ENCODE measurements at regions not wholly inside any gene's neighbourhood (a gene's known extent, or its start where the extent isn't known, plus 50 kb on each side); places are given as distances from the start of the nearest gene placed in this dataset.

DNA sequence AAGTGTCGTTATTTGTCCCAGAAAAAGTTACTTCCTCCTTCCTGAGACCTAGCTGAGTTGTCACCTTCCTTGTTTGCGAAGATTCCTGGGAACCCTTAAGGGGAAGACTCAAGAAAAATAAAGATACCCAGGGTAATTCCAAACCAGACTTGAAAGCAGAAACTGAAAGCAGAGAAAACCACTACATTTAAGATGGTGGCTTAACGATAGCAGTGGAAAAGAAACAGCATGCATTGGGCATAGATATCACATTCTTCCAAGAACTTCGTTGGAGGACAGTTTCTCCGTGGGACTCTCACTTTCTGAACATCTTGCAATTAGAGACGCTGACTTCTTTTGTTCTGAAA is 89.1 kb downstream of the FAM76B start:
- no peaks in the 10 kb centered on the region for H3K36me3 ChIP-seq (ENCODE audit: control insufficient read depth in 1 of 2, insufficient read depth in 2 of 2, low read length in 2 of 2)
- no TSS peak for BruUV-seq (replicated peaks)
- ATAC-seq (no peak), DNase-seq (ENCODE audit: low read depth, low spot score) (no peak)
- CTCF ChIA-PET, result no interaction called here
- no peak overlapping the region for H3K27ac ChIP-seq (ENCODE audit: low read depth, low read length)
- no peaks in the 10 kb centered on the region for H3K79me2 ChIP-seq (ENCODE audit: insufficient read depth, low read length)
- peaks cover 22% of the 10 kb centered on the region for H3K27me3 ChIP-seq (ENCODE audit: insufficient read depth, low read length)
- TF ChIP-seq ATF3 (IDR thresholded peaks at IDR 0.05) (no peak), MAX (IDR thresholded peaks at IDR 0.05) (no peak), REST (IDR thresholded peaks at IDR 0.05; ENCODE audit: low read depth) (no peak), ZFX (IDR thresholded peaks at IDR 0.05) (no peak), FOSL1 (IDR thresholded peaks at IDR 0.05; ENCODE audit: low read depth) (no peak), JUND (IDR thresholded peaks at IDR 0.05) (no peak), ELF1 (IDR thresholded peaks at IDR 0.05; ENCODE audit: borderline replicate concordance, low read depth) (no peak)
- no peak overlapping the region for H2AFZ ChIP-seq (ENCODE audit: low read depth, low read length, poor library complexity, severe bottlenecking)
- no peak overlapping the region for H3K9ac ChIP-seq (ENCODE audit: low read length)
- H3K4me2 ChIP-seq (ENCODE audit: low read length), result no peak overlapping the region
- H4K20me1 ChIP-seq (ENCODE audit: insufficient read depth), result no peaks in the 10 kb centered on the region
- no peaks in the 10 kb centered on the region for H3K9me2 ChIP-seq (ENCODE audit: insufficient read depth)
- no peaks in the 10 kb centered on the region for H3K9me3 ChIP-seq (ENCODE audit: control insufficient read depth in 1 of 2, insufficient read depth in 1 of 2, low read depth in 1 of 2, low read length in 2 of 2)
- intact Hi-C loops (cut with micrococcal nuclease), result no loop called here
- H3K4me1 ChIP-seq (ENCODE audit: control insufficient read depth in 1 of 2, insufficient read depth in 2 of 2, low read length in 2 of 2), result no peaks in the 10 kb centered on the region
- POLR2A ChIA-PET, result no interaction called here
- no peak overlapping the region for H3K4me3 ChIP-seq (replicated peaks in 1 of 2; ENCODE audit: low read depth in 1 of 2, low read length in 2 of 2)
- RAD21 ChIA-PET (ENCODE audit: low non-redundant PET in 1 of 2, low total read pairs in 2 of 2, uncharacterized antibody in 2 of 2, unreplicated experiment in 2 of 2), result no interaction called here

Measured in HCT116 (cell line).